ENCODE measurements at regions not wholly inside any gene's neighbourhood (a gene's known extent, or its start where the extent isn't known, plus 50 kb on each side); places are given as distances from the start of the nearest gene placed in this dataset.

DNA sequence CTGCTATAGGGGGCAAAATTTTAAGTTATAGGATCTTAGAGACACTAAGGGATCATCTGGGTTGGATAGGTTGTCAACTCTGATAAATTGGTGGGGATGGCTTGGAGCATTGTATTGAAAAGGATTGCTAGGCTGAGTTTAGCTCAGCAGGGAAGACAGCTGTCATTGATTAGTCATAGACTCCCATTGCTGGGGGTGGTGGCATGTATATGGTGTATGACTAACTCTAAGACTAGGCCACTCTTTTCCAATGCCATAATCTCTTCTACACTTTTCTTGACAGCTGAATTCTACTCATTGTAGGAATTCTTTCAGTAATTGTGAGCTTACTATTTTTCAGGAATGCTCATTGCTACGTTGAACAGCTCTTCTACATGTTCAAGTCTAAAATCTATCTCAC is 81.3 kb upstream of the PELI1 start:
- TF ChIP-seq EZH2 (IDR thresholded peaks at IDR 0.05; ENCODE audit: borderline replicate concordance), result no peak
- TF ChIP-seq, protein P1, sequence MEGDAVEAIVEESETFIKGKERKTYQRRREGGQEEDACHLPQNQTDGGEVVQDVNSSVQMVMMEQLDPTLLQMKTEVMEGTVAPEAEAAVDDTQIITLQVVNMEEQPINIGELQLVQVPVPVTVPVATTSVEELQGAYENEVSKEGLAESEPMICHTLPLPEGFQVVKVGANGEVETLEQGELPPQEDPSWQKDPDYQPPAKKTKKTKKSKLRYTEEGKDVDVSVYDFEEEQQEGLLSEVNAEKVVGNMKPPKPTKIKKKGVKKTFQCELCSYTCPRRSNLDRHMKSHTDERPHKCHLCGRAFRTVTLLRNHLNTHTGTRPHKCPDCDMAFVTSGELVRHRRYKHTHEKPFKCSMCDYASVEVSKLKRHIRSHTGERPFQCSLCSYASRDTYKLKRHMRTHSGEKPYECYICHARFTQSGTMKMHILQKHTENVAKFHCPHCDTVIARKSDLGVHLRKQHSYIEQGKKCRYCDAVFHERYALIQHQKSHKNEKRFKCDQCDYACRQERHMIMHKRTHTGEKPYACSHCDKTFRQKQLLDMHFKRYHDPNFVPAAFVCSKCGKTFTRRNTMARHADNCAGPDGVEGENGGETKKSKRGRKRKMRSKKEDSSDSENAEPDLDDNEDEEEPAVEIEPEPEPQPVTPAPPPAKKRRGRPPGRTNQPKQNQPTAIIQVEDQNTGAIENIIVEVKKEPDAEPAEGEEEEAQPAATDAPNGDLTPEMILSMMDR (IDR thresholded peaks at IDR 0.05; ENCODE audit: poor library complexity), result no peak
